IPS-15b (cell line): ENCODE measurements at regions not wholly inside any gene's neighbourhood (a gene's known extent, or its start where the extent isn't known, plus 50 kb on each side); places are given as distances from the start of the nearest gene placed in this dataset.
A peak's percentile ranks its signal among the peaks of the same experiment; 100 is the strongest.

Experiments
- H3K27me3 ChIP-seq: one replicate; pipeline ENCODE4 v1.6.1; 2013; ENCODE audit warnings: low read length; ENCODE audit not compliant: control insufficient read depth, insufficient read depth
- H3K36me3 ChIP-seq: one replicate; pipeline ENCODE4 v1.6.1; 2013; ENCODE audit warnings: low read length; ENCODE audit not compliant: control insufficient read depth, insufficient read depth
- H3K4me1 ChIP-seq: one replicate; pipeline ENCODE4 v1.6.1; 2013; ENCODE audit warnings: mild to moderate bottlenecking, low read length; ENCODE audit not compliant: control insufficient read depth, insufficient read depth
- H3K4me3 ChIP-seq: one replicate; pipeline ENCODE4 v1.5.1; 2013; ENCODE audit warnings: low read depth, low read length
- H3K9ac ChIP-seq: one replicate; pipeline ENCODE4 v1.6.1; 2013; ENCODE audit warnings: low read depth, mild to moderate bottlenecking, low read length
- H3K9me3 ChIP-seq: one replicate; pipeline ENCODE4 v1.6.1; 2013; ENCODE audit warnings: mild to moderate bottlenecking, low read length; ENCODE audit not compliant: control insufficient read depth, insufficient read depth

DNA sequence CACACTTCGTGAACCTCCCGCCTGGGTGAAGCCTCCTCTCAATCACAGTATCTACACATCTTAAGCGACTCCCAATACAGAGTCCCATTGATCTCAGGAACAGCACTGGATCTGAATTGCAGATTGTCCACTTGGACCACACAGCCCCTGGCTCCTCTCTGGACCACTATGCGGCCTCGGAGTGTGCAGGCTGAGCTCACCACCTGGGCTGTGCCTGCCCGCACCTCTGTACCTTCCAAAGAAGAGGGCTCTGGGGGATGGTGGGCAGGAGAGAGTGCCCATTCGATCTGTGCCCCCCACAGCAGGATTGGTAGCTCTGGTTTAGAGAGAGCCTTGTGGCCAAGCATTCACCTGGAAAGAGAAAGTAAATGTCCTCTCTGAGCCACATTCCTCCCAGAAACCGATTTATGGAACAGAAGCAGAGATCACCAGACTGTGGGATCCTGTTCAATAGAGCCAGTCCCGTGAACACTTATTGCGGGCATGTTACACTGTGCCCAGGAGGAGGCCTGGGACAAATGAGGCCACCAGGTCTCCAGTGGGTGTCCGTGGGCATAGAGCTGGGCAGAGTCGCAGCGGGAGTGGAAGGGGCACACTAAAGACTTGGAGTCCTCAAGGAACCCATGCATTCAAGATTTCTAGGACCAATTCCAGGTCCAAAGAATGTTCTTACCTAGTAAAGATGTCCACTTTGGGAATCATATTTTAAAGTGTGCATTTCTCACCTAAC is 141.6 kb upstream of the SOX1 start:
- Histone ChIP-seq H3K27me3 (no peaks in the 10 kb centered on the region), H3K9me3 (no peaks in the 10 kb centered on the region), H3K4me3 (no peak overlapping the region), H3K9ac (no peak overlapping the region), H3K36me3 (no peaks in the 10 kb centered on the region), H3K4me1 (peaks cover 2% of the 10 kb centered on the region)

GRCh38 chr13:111926501-111927180 is 140.3 kb upstream of the SOX1 start:
- Histone ChIP-seq H3K36me3 (no peaks in the 10 kb centered on the region), H3K9ac (no peak overlapping the region), H3K27me3 (no peaks in the 10 kb centered on the region), H3K4me3 (no peak overlapping the region), H3K4me1 (peaks cover 2% of the 10 kb centered on the region), H3K9me3 (no peaks in the 10 kb centered on the region)

- Histone ChIP-seq H3K9ac (no peak overlapping the region), H3K27me3 (no peaks in the 10 kb centered on the region), H3K9me3 (no peaks in the 10 kb centered on the region), H3K36me3 (no peaks in the 10 kb centered on the region), H3K4me1 (peaks cover 2% of the 10 kb centered on the region), H3K4me3 (no peak overlapping the region)
Observed at GRCh38 chr13:111927181-111927540, 139.8 kb upstream of the SOX1 start.

- no peaks in the 10 kb centered on the region for H3K9me3 ChIP-seq
- no peak overlapping the region for H3K4me3 ChIP-seq
- no peak overlapping the region for H3K9ac ChIP-seq
- no peaks in the 10 kb centered on the region for H3K4me1 ChIP-seq
- no peaks in the 10 kb centered on the region for H3K36me3 ChIP-seq
- H3K27me3 ChIP-seq: no peaks in the 10 kb centered on the region
Observed at GRCh38 chr13:111929036-111929616, 137.8 kb upstream of the SOX1 start.

DNA sequence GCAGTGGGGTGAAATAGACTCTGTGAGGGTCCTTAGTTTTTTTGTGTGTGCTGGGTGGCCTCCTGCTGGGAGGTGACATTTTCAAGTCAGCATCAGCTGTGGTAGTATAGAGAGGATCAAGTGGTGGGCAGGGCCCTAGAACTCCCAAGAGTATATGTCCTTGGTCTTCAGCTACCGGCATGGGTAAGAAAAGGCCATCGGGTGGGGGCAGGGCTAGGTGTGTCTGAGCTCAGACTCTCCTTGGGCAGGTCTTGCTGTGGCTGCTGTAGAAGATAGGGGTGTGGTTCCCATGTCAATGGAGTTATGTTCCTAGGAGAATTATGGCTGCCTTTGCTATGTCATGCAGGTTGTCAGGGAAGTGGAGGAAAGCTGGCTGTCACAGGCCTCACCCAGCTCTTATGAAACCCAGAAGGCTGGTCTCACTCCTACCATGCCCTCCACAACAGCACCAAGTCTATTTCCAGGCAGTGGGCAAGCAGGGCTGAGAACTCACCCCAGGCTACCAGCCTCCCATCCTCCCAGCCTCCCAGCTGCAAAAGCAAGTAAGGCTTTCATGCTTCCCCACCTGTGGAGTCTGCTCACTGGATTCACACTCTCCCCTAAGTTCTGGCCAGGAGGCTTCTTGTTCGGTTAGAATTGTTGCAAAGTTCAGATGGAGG is 130.6 kb upstream of the SOX1 start:
- no peaks in the 10 kb centered on the region for H3K4me1 ChIP-seq
- no peak overlapping the region for H3K9ac ChIP-seq
- no peaks in the 10 kb centered on the region for H3K27me3 ChIP-seq
- no peaks in the 10 kb centered on the region for H3K9me3 ChIP-seq
- no peaks in the 10 kb centered on the region for H3K36me3 ChIP-seq
- H3K4me3 ChIP-seq: no peak overlapping the region

DNA sequence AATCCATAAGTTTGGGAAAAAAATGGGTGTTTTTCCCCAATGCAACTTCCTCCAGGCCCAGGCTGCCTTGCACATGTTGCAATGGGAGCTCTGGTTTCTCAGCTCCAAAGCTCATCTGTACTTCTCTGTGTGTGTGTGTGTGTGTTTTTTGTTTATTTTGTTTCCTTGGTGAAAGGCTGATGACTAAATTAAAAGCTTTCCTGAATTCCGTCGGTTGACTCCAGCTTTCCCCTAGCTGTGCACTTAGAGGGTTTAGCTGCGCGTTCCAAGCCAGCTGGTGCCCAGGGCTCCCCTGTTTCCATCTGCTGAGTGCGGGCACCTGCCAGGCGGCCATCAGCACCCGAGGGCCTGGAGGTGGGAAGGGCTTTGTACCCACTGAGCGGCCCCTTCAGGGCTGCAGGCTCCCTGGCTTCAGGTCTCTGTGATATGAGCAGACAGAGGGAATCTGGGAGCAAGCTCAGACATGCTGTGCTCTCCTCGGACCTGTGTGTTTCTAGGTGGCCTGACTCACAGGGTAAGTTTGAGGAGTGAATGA is 129.1 kb upstream of the SOX1 start:
- Histone ChIP-seq H3K9ac (no peak overlapping the region), H3K4me3 (no peak overlapping the region)

GRCh38 chr13:111938741-111939665 is 127.9 kb upstream of the SOX1 start:
- no peak overlapping the region for H3K9ac ChIP-seq
- no peaks in the 10 kb centered on the region for H3K27me3 ChIP-seq
- H3K4me3 ChIP-seq: no peak overlapping the region
- H3K36me3 ChIP-seq: no peaks in the 10 kb centered on the region
- H3K9me3 ChIP-seq: no peaks in the 10 kb centered on the region
- H3K4me1 ChIP-seq: no peaks in the 10 kb centered on the region

More for the DNA sequence above, 129.1 kb upstream of the SOX1 start:
- Histone ChIP-seq H3K9me3 (no peaks in the 10 kb centered on the region), H3K36me3 (no peaks in the 10 kb centered on the region), H3K4me1 (no peaks in the 10 kb centered on the region), H3K27me3 (no peaks in the 10 kb centered on the region)

DNA sequence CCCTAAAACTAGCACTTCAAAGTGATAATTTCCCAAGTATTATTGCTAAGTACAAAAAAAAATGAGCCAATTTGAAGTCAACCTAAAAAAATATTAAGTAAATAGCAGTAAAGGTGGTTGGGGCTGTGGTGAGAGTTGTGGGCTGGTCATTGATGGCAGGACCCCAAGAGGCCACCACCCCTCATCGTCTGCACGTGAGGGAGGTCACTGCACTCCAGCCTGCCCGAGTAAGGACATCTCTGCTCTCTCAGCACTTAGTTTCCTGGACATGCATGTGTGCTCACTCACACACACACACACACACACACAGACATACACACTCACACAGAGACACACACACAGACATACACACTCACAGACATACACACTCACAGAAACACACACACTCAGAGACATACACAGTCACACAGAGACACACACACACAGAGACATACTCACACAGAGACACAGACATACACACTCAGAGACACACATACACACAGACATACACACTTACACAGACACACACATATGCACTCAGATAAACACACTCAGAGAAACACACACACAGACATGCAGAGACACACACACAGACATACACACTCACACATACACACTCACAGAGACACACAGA is 127.2 kb upstream of the SOX1 start:
- H3K9ac ChIP-seq: no peak overlapping the region
- H3K4me3 ChIP-seq: no peak overlapping the region
- no peaks in the 10 kb centered on the region for H3K27me3 ChIP-seq
- H3K4me1 ChIP-seq: no peaks in the 10 kb centered on the region
- no peaks in the 10 kb centered on the region for H3K9me3 ChIP-seq
- no peaks in the 10 kb centered on the region for H3K36me3 ChIP-seq

- Histone ChIP-seq H3K9ac (no peak overlapping the region), H3K4me1 (no peaks in the 10 kb centered on the region), H3K27me3 (no peaks in the 10 kb centered on the region), H3K9me3 (no peaks in the 10 kb centered on the region), H3K36me3 (no peaks in the 10 kb centered on the region), H3K4me3 (no peak overlapping the region)
Observed at GRCh38 chr13:111940892-111941291, 126.1 kb upstream of the SOX1 start.

DNA sequence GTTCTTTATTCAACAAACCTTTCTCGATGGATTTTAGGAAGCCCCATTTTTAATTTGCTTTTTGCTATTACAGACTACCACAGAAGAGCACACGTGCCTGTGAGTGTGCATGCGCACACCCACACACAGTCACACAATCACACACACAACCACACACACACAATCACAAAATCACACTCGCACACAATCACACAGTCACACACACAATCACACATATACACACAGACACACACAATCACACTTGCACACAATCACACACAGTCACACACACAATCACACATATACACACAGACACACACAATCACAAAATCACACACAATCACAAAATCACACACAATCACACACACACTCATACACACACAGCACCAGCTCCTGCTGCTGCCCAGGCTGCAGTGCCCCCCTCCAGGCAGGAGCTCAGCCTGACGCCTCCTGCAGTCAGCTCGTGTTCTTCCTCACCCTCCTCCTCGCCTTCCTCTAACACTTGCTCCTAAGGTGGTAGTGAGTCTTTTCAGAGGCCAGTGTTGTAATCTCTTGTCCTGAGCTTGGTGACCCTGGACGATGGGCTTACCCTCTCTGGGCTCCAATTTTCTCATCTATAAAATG is 125.0 kb upstream of the SOX1 start:
- Histone ChIP-seq H3K27me3 (no peaks in the 10 kb centered on the region), H3K36me3 (no peaks in the 10 kb centered on the region), H3K4me1 (no peaks in the 10 kb centered on the region), H3K9me3 (no peaks in the 10 kb centered on the region), H3K9ac (peak overlapping the region; percentile 8), H3K4me3 (no peak overlapping the region)
